ENCODE measurements at regions not wholly inside any gene's neighbourhood (a gene's known extent, or its start where the extent isn't known, plus 50 kb on each side); places are given as distances from the start of the nearest gene placed in this dataset.

- TF ChIP-seq CTCF (IDR thresholded peaks at IDR 0.05; ENCODE audit: low read length) (no peak), EZH2phosphoT487 (IDR thresholded peaks at IDR 0.05; ENCODE audit: low read length) (no peak), EZH2 (optimal IDR thresholded peaks at IDR 0.05; ENCODE audit: low read depth, low read length) (no peak)
Measured at GRCh38 chr2:236903978-236904377, 181.7 kb upstream of the COPS8 start.
